ENCODE measurements at regions not wholly inside any gene's neighbourhood (a gene's known extent, or its start where the extent isn't known, plus 50 kb on each side); places are given as distances from the start of the nearest gene placed in this dataset.
"Not testable (repeated sequence)": the region's sequence is repeated elsewhere in the genome, so short reads cannot be mapped to it uniquely, and the experiment has no call there.

DNA sequence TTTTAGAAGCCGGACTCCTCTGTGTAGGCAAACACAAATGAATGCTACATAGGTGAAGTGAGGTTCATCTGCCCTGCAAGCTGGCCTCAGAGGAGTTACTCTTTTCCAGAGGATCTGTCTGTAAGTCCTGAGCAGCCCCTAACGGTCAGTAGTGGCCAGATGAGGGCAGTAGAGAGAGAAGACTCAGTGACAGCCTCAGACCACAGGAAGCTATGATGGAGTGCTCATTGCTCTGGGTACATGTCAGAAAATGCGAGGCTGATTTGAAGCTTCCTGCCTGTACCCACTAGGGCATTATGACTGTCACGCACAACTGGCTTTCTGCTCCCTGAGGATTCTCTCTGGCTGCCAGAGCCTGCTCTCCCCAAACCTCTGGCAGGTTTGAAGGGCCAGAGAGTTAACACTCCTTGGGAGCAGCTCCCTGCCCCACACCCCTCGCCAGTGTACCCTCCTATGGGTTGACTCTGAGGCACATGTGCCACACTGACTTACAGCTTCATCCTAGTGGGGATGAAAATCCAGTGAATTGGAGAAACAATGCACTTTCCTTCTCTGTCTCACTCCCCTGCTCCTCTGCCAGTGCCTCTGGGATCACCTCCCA lies 141.5 kb downstream of the GABRG2 start:
- no peak for DNase-seq

DNA sequence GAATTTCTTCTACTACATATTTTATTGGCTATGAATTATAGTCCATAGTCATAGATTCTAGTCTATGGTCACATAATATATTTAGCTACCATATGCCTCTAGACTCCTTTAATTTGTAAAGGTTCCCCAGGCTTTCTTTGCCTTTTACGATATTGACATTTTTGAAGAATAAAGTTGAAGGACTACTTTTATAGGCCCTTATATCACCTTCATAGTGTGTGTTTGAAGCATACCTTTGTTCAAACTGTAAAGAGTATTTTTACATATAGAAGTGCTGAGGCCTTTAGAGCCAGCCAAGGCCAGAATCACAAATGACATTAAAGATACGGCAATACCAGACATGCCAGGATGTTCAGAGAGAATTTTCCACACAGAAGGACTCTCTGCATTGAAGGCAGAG lies 147.0 kb downstream of the GABRG2 start:
- DNase-seq = no peak

DNA sequence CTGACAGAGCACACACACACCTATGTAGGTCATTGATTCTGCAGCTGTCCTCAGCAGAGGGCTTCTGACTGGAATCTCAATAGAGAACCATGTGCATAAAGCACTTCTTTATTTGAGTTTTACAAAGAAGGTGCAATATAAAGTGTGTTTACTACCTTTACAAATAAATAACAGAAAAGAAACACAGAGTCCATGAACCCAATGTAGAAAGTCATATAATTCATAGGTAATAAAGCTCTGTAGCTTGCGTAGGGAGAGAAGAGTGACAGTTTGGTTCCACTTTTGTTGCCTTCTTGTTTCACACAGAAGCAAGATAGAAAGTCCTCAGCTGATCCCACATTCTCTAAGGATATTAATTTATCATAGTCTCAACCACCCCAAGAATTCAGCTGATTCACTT lies 149.5 kb downstream of the GABRG2 start:
- no peak for DNase-seq

DNA sequence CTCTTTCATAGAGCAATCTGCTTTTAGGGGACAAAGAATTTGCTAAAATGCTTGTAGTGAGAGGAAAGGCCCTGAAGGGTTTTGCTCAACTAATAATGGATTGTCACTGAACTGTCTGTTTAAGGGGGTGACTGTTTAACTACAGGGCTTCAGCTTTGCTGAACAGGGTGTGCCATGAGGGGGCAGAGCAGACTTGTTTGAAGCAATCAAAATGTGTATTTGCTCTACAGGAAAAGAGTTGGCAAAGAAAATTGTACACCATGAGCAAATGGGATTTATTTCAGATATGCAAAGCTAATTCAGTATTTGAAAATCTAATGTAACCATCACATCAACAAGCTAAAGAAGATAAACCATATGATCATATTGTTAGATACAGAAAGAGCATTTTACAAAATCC lies 154.3 kb downstream of the GABRG2 start:
- no peak for DNase-seq

DNA sequence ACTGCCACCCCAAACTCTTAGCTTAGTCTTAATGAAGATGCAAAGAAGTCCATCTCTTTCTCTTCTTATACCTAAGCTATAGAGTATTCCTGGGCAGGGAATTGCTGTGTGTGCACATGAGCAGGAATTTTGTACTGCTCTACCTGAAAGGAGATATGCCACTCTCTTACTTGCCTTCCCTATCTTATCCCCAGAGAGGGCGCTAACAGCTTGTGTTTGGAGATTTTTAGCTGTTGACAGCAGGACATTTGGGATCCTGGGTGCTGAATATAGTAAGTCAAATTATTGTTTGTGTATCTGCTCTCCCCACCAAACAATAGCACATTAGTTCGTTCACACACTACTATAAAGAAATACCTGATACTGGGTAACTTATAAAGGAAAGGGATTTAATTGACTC lies 159.5 kb downstream of the GABRG2 start:
- DNase-seq = no peak

DNA sequence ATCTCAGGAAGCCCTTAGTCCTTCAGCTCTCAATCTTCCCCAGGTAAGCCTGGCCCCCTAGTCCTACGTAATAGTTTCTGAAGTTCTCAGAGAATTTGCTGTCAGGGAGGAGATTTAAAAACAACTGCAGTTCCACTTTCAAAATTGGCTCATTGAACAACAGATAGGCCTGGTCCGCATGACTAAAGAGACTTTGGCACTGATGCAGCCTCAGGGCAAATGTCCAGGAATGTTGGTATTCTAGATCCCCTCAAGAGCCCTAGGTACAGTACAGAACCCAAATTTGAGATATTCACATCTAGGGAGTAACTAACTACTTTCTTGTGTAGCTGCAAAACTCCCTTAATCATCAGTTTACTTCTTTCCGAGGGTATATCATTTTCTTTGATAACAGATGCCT lies 162.8 kb downstream of the GABRG2 start:
- DNase-seq = no peak

DNA sequence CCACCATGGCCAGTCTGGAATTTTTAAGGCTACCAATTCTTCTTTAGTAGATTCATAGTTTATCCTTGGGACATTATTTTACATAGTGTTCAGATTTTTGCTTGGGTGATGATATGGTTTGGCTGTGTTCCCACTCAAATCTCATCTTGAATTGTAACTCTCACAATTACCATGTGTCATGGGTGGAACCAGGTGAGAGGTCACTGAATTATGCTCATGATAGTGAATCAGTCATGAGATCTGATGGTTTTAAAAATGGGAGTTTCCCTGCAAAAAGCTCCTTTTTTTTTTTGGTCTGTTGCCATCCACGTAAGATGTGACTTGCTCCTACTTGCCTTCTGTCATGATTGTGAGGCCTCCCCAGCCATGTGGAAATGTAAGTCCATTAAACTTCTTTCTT lies 163.9 kb downstream of the GABRG2 start:
- no peak for DNase-seq

DNA sequence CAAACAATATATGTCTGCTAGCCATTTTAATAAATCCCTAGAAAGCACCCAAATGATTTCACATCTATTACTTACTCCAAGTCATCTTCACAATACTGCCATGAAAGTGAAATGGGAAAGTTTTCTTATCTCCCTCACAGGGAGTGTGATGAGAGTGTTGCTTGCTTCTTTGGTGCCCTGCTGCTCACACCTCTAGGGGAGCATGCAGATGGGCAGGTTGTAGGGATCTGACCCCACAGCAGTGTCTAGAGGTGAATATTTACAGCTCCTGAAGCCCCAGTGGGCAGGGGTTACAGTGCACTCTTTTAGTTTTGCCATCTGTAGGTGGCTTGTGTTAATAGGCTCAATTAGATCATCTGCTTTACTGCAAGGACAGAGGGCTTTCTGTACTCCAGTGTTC lies 173.2 kb downstream of the GABRG2 start:
- no peak for DNase-seq

DNA sequence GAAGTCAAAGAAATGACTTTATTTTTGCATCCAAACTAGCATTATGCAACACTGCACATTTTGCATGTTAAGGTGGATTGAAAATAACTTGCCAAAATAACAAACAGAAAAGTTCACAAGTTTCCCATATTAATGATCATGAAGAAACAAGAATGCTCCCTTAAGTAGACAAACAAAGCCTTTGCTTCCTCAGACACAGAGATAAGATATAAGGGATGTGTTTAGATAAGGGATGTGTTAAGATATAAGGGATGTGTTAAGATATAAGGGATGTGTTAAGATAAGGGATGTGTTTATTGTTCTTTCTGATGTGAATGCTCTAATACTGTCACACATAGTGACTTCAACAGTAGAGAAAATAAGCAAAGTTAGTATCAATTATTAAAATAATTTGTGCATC lies 174.8 kb downstream of the GABRG2 start:
- no peak for DNase-seq

DNA sequence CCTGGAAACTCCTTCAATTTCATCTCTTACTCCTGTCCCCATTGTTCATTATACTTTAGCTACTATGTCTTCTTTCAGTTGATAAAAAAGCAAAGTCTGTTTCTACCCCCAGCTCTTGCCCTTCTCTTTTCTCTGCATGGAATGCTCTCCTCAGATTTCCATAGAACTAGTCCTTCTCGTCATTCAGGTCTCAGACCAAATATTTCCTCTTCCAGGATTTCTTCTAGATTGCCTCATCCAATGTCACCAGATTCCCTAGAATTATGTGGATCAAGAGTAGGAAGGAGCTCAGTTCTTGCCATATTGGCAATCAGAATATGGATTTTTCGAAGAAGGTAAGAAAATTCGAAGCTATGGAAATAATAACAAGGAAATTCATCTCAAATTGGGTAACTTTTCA lies 176.1 kb downstream of the GABRG2 start:
- no peak for DNase-seq

DNA sequence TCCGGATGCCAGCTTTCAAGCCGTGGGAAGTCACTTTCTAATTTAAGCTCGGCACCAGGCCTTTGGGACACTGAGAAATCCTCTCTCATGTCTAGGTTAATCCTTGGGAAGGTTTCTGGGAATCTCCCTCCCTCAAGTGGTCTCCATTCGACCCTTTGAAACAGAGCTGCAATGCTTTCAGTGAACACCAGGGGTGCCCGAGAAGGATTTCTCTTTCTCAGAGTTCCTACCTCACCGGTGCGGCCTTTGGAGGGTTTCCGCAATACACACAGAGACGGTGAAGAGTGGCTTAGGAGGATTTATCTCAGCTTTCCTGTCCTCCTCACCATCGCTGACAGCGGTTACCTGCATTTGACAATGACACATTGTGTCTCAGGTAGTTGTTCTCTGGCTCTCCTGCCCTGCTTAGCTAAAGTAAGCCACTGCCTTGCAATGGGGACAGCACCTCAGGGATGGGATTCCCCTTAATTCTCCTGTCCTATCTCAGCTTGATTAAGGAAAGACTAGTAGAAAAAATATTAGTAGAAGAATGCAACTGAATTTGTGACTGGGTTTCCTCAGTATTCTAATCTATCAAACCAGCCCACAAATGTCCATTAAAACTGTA lies 180.6 kb downstream of the GABRG2 start:
- DNase-seq = no peak

DNA sequence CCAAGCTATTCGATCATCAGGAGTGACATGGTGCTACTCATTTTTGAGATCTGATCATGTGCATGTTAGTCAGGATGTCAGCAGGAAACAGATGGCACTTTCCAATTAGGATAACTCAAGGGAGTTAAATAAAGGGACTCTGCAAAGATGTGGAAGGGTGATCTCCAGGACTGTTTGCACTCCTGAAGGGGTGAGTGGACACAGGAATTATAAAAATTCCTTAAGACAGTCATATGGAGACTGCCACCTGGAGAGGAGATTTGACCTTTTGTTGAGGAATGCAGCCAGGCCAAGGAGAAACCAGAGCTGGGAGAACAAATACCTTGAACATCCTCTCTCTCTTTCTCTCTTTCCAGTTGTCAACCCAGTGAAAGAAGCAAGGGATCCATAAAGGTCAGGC lies 189.1 kb downstream of the GABRG2 start:
- DNase-seq = no peak

DNA sequence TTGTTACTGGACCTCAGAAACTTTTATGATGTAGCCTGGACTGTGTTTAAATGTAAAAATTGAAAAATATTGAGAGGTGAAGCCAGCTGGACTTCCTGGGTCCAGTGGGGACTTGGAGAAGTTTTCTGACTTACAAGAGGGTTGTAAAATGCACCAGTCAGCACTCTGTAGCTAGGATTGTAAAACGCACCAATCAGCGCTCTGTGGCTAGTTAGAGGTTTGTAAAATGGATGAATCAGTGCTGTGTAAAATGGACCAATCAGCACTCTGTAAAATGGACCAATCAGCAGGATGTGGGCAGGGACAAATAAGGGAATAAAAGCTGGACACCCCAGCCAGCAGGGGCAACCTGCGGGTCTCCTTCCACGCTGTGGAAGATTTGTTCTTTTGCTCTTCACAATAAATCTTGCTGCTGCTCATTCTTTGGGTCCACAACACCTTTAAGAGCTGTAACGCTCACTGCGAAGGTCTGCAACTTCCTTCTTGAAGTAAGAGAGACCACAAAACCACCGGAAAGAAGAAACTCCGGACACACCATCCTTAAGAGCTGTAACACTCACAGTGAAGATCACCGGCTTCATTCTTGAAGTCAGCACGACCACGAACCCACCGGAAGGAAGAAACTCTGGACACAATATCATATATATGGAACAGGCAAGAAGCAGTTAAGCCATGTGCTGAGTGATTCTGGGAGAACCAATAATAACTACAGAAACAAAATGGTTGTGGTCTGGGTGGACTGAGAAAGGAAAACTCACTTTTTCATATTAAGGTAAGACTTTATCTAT lies 201.3 kb downstream of the GABRG2 start:
- DNase-seq = no peak

DNA sequence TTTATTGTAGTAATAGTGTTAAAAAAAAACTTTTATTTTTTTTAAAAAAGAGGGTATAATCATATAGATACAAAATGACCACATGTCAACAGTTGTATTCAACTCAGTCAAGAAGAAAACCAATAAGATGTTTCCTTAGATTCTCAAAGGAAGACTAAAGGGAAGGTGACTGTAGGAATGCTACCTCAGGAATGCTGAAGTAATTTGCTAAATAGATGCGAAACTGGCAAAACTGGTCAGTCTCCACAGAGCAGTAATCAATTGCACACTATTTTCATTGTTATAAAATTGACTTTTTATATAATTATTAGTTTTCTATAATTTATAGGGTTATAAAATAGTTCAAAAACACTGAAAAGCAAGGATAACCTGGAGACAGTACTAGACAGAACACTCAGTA lies 204.8 kb downstream of the GABRG2 start:
- DNase-seq = no peak

DNA sequence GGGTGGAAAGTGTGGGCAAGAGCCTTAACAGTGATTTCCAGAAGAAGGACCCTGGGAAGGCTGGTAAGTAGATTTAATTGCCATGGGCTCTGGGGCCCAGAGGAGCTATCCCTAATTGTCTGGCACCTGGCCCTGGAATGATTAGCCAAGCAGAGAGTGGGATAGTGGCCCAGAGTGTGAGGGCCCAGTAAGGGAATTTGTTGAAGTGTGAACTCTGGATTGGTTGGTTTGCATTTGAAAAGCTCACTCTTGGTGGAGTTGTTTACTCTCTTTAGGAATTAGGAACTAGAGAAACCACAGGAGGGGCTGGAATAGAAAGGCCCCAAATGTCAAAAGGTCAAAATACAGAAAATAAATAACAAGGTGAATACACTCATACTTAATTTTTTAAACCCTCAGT lies 207.1 kb downstream of the GABRG2 start:
- no peak for DNase-seq

DNA sequence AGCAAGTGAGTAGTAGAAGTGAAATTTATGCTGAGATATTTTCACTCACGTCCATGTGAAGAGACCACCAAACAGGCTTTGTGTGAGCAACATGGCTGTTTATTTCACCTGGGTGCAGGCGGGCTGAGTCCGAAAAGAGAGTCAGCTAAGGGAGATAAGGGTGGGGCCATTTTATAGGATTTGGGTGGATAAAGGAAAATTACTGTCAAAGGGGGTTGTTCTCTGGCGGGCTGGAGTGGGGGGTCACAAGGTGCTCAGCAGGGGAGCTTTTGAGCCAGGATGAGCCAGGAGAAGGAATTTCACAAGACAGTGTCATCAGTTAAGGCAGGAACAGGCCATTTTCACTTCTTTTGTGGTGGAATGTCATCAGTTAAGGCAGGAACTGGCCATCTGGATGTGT lies 207.8 kb downstream of the GABRG2 start:
- not testable (repeated sequence) for DNase-seq

DNA sequence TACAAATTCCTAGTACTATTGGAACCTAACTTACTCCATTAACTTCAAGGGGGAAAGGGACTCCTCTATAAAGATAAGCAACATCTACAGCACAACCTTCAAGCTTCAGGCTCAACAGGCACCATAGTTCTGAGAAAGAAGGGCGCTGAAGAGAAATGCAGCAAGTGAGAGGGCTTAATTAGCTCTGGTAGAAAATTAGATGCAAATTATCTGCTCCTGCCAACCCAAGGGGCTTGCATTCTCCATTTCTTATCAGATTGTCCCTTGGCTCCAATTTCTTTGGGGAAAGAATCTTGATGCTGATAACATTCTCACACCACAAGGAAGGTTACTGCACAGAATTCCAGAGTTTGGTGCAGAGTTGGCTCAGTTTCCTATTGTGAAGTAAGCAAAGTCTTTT lies 214.6 kb downstream of the GABRG2 start:
- no peak for DNase-seq

DNA sequence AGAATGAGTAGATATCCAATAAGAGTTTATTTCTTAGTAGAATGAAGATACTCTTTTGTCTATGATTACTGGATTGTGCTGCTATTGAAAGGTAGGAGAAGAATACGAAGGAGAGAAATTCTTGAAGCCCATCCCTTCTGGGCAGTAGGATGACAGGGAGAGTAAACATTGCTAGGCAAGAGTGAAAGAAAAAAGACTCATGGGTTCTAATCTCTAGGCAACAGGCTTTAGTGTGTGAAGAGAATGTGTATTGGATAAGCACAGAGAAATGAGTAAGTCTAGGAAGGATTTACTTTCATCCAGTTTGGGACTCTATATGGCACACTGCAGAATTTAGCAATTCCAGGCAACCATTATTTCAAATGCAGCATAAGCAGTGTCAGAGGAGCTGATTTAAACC lies 216.0 kb downstream of the GABRG2 start:
- DNase-seq = no peak

DNA sequence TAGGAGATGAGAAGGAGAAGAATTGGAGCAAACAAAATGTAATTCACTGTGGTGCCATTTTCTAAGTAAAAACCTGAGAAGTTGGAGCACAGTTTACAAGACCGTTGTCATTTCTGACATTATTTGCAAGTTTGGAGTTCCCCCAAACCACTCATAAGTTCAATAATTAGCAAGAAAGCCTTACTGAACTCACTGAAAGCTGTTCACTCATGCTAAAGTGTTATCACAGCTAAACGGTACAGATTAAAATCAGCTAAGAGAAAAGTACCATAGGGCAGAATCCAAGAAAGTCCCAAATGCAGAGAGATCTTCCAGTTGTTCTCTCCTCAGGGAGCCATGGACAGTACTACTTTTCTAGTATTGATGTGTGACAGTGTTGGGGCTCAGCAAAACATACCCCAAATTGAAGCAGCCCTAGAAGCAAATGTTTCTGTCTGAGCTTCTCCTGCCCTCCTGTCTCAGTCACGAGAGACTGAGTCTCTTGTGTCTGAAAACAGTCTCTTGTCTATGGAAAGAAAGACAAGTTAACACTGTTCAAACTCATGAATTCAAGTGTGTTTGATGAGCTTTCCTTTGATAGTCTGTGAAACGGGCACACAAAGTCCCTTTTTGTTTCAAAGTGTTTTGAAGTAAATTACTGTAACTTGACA lies 221.2 kb downstream of the GABRG2 start:
- no peak for DNase-seq

DNA sequence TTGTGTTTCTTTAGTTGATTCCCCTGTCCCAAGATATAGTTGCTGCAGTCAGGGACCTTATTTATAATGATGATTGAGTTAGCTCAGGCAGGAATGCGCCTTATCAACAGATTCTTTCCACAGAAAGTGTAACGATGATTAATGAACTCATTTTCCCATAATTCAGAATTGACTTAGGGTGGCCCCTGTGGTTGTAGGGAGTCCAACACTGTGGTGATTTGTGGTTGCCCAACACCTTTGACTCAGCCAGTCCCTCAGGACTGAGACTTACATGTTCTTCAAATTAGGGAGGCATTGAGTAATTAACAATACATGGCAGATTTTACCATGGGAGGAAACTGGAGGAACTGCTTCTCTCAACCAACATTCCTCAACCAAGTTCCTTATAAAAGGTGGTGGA lies 221.9 kb downstream of the GABRG2 start:
- DNase-seq = no peak

DNA sequence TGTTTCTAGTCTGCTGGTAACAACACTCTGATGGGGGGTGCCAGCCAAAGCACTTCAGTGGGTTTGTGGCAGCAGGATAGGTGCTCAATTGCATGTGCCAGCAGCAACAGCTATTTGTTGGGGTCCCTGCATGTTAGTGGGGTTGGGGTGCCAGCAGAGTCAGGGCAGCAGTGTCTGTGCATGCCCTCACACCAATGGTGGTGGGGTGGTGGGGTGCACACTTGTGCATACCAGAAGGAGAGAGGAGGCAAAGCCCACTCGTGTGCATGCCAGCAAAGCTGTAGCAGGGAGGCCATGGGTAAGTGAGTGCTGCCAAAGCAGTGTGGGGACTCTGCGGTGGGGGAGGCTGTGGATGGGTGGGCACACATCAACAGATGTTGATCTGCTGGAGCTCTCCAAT lies 232.2 kb downstream of the GABRG2 start:
- DNase-seq = no peak

DNA sequence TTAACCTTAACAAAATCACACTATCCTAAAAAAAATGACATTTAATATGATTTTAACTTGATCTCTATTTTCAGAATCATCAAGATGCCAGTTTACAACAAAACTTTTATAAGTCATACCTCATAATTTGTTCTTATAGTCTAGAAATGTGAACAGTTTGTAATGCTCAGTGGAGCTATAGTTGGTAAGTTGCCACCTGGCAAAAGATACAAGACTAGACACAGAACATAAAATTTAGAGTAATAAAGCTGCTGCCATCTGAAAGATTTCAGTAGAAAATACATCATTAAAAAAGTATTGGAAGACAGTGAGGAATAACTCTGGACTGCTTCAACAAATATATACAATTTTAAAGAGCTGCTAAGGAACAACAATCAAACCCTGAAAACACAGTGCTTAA lies 233.8 kb downstream of the GABRG2 start:
- no peak for DNase-seq

DNA sequence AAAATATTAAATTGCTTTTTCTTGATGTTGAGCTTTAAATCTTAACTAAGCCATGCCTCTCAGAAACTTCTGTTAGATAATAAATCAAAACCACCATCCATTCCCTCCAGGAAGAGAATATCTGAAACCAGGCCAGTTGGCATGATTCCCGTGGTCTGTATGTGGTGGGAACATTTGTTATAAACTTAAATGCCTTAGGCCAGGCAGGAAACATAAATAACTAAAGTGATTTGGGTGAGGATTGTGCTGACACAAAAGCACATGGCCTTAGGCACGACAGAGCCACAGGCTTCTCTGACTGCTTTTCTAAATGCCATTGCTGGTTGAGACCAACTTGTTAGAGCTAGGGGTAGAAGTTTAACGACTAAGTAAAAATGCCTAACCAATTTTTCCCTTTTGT lies 255.9 kb downstream of the GABRG2 start:
- DNase-seq = no peak

DNA sequence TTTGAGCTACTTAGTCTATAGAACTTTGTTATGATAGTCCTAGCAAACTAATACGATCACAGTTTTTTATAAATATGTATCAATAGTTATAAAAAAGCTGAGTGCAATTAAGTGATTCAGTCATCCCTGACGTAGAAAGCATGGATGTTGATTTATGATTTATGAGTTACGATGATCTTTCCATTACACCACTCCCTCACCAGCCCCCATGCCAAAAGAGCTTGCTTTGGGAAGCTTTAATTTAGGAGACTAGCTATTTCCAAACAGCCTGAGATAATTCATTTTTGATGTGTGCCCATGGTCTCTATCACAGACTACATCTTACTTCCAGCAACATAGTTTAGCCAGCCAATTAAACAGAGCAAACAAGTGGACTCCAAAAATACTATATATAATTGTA lies 256.8 kb downstream of the GABRG2 start:
- no peak for DNase-seq
